SK-N-SH (cell line): ENCODE measurements at regions not wholly inside any gene's neighbourhood (a gene's known extent, or its start where the extent isn't known, plus 50 kb on each side); places are given as distances from the start of the nearest gene placed in this dataset.
A peak's percentile ranks its signal among the peaks of the same experiment; 100 is the strongest.

Source experiments
- CTCF ChIA-PET: fragments of 300-600, 350-600 bp; formaldehyde crosslinking; extraction: SDS; loops from one replicate; lab custom pipeline; 2021; lab: Yijun Ruan, JAX
- POLR2A ChIA-PET: fragments of 350-600 bp; sonication (Branson Sonifier 250); formaldehyde crosslinking; extraction: SDS; loops from one replicate; lab custom pipeline; 2020; ENCODE audit warnings: antibody characterized with exemption, inconsistent platforms; lab: Yijun Ruan, JAX
- DNase-seq: peaks from one replicate; pipeline ENCODE4 v3.0.0; 2012
- H2AFZ ChIP-seq: fragments of 200-600 bp; sonication (generic); 2 replicates; pipeline ENCODE4 v1.8.1; 2016; ENCODE audit warnings: antibody characterized with exemption, mild to moderate bottlenecking, low read depth
- H3F3A ChIP-seq: fragments of 200-600 bp; sonication (generic); replicated peaks from 2 replicates; pipeline ENCODE3; 2016; ENCODE audit warnings: antibody characterized with exemption, mild to moderate bottlenecking; ENCODE audit not compliant: insufficient read depth
- H3K27ac ChIP-seq, 2 experiments: fragments of 200-500 bp in 1 of 2; fragments of 200-600 bp in 1 of 2; sonication (Bioruptor generic) in 1 of 2; sonication (generic), shearing (Covaris generic) in 1 of 2; 2 replicates each; pipeline versions ENCODE4 v1.5.1 to v1.6.1; 2014 to 2016; ENCODE audit warnings: low read depth in 2 of 2, inconsistent platforms in 1 of 2, low read length in 1 of 2, mild to moderate bottlenecking in 1 of 2, mixed read lengths in 1 of 2
- H3K27me3 ChIP-seq: fragments of 200-600 bp; sonication (generic), shearing (Covaris generic); 2 replicates; pipeline ENCODE4 v1.6.1; 2016; ENCODE audit warnings: mixed run types; ENCODE audit not compliant: insufficient read depth
- H3K36me3 ChIP-seq, 2 experiments: fragments of 200-500 bp in 1 of 2; fragments of 200-600 bp in 1 of 2; sonication (Bioruptor generic) in 1 of 2; sonication (generic) in 1 of 2; replicated peaks in 1 of 2; 2 replicates each; pipeline versions ENCODE3 to v1.5.1; 2014 to 2016; ENCODE audit warnings: low read length in 1 of 2, mild to moderate bottlenecking in 1 of 2; ENCODE audit not compliant: insufficient read depth in 2 of 2, control insufficient read depth in 1 of 2
- H3K4me1 ChIP-seq, 2 experiments: fragments of 200-500 bp in 1 of 2; fragments of 200-600 bp in 1 of 2; sonication (Bioruptor generic) in 1 of 2; sonication (generic), shearing (Covaris generic) in 1 of 2; 2 replicates each; pipeline versions ENCODE4 v1.5.1 to v1.6.1; 2014 to 2016; ENCODE audit warnings: low read depth in 1 of 2, low read length in 1 of 2, mixed run types in 1 of 2; ENCODE audit not compliant: insufficient read depth in 2 of 2, control insufficient read depth in 1 of 2
- H3K4me2 ChIP-seq: fragments of 200-600 bp; sonication (generic), shearing (Covaris generic); 2 replicates; pipeline ENCODE4 v1.6.1; 2017; ENCODE audit warnings: mixed run types
- H3K4me3 ChIP-seq, 2 experiments: fragments of 200-500 bp in 1 of 2; fragments of 200-600 bp in 1 of 2; sonication (Bioruptor generic) in 1 of 2; sonication (generic), shearing (Covaris generic) in 1 of 2; 2 replicates each; pipeline versions ENCODE4 v1.5.1 to v1.8.1; 2014 to 2016; ENCODE audit warnings: low read depth in 2 of 2, inconsistent platforms in 1 of 2, low read length in 1 of 2, mild to moderate bottlenecking in 1 of 2, mixed read lengths in 1 of 2, moderate library complexity in 1 of 2
- H3K79me2 ChIP-seq: fragments of 200-600 bp; sonication (generic); 2 replicates; pipeline ENCODE4 v1.8.1; 2017; ENCODE audit warnings: mild to moderate bottlenecking; ENCODE audit not compliant: insufficient read depth
- H3K9ac ChIP-seq: fragments of 200-600 bp; sonication (generic); 2 replicates; pipeline ENCODE4 v1.6.1; 2017; ENCODE audit warnings: mixed run types
- H3K9me2 ChIP-seq: fragments of 200-600 bp; sonication (generic); 2 replicates; pipeline ENCODE4 v1.6.1; 2017; ENCODE audit warnings: mixed run types
- H3K9me3 ChIP-seq: fragments of 200-600 bp; sonication (generic); 2 replicates; pipeline ENCODE4 v1.6.1; 2017; ENCODE audit warnings: mixed run types, mild to moderate bottlenecking, moderate library complexity
- H4K20me1 ChIP-seq: fragments of 200-600 bp; sonication (generic); 2 replicates; pipeline ENCODE4 v1.6.1; 2017; ENCODE audit warnings: mild to moderate bottlenecking, mixed run types; ENCODE audit not compliant: insufficient read depth
- EZH2phosphoT487 ChIP-seq: fragments of 200-600 bp; sonication (generic); IDR thresholded peaks from 2 replicates; pipeline ENCODE4 v1.6.1; 2017; ENCODE audit warnings: low read depth, mixed run types, mild to moderate bottlenecking, antibody characterized with exemption, moderate library complexity, borderline replicate concordance
- FOXJ3 ChIP-seq: sonication (generic); formaldehyde crosslinking; IDR thresholded peaks from 2 replicates; pipeline ENCODE4 v1.5.1; 2020; ENCODE audit warnings: mild to moderate bottlenecking, missing genetic modification reagents
- NRF1 ChIP-seq: IDR thresholded peaks from 2 replicates; pipeline ENCODE4 v1.6.1; 2012; ENCODE audit warnings: low read depth, mild to moderate bottlenecking, low read length
- RAD21 ChIP-seq: IDR thresholded peaks from 2 replicates; pipeline ENCODE4 v1.6.1; 2012; ENCODE audit warnings: mild to moderate bottlenecking, low read length
- RFX5 ChIP-seq: IDR thresholded peaks from 2 replicates; pipeline ENCODE4 v1.6.1; 2012; ENCODE audit warnings: mild to moderate bottlenecking, improper control_type of control experiment, low read length
- SIN3A ChIP-seq: IDR thresholded peaks from 2 replicates; pipeline ENCODE4 v1.6.1; 2012; ENCODE audit warnings: low read depth, mild to moderate bottlenecking, low read length, moderate library complexity, borderline replicate concordance
- TAF1 ChIP-seq: IDR thresholded peaks from 2 replicates; pipeline ENCODE4 v1.6.1; 2012; ENCODE audit warnings: low read depth, mild to moderate bottlenecking, low read length, moderate library complexity, borderline replicate concordance
- USF1 ChIP-seq: IDR thresholded peaks from 2 replicates; pipeline ENCODE4 v1.4.0; 2012; ENCODE audit warnings: low read depth, borderline replicate concordance
- ZBTB33 ChIP-seq: IDR thresholded peaks from 2 replicates; pipeline ENCODE4 v1.4.0; 2012; ENCODE audit warnings: low read depth, borderline replicate concordance
- WGBS: methylation state at CpG from one replicate; pipeline ENCODE4 v1.1.6; 2017; ENCODE audit warnings: low lambda C conversion rate; 5-methylcytosine and 5-hydroxymethylcytosine counted together
- TF ChIP-seq, protein P1 (sequence below): IDR thresholded peaks from 2 replicates; pipeline ENCODE4 v1.6.1; 2012; ENCODE audit warnings: mild to moderate bottlenecking, low read depth, low read length, moderate library complexity
- TF ChIP-seq, protein P2 (sequence below): fragments of 150-350 bp; IDR thresholded peaks from 2 replicates; pipeline ENCODE4 v1.6.1; 2017; ENCODE audit warnings: antibody characterized with exemption, low read length, low read depth, borderline replicate concordance
- TF ChIP-seq, protein P3 (sequence below): fragments of 150-350 bp; IDR thresholded peaks from 2 replicates; pipeline ENCODE4 v1.6.1; 2016; ENCODE audit warnings: mild to moderate bottlenecking, low read depth, low read length

DNA sequence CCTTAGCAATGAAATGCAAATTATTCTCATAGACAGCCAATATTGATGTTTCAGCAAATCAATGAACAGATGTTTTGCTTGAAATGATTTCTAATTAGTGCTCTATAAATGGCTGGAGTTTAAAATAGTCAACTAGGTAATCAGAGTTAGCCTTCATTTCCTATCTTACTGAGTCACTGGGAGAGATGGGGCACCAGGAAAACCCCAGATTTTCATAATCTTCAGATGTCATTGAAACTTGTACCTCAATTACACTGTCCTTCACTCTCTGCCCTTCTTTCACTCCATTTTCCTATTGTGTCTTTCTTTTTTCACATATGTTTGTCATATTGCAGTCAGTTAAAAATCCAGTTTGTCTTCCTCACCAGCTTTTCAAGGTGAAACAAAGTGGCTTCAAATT, 92.7 kb downstream of the C12orf75 start:
- H3K9ac ChIP-seq, result no peak overlapping the region
- H3K4me3 ChIP-seq, result no peak overlapping the region
- H3K4me1 ChIP-seq, result peaks cover 0 to 12% of the 10 kb centered on the region in 2 experiments; a peak in 2 of 4 replicates
- no peak overlapping the region for H3K4me2 ChIP-seq
- TF ChIP-seq FOXJ3 (CRISPR knock-in tag) (no peak), ZBTB33 (no peak), EZH2phosphoT487 (no peak), SIN3A (no peak), TAF1 (no peak)
- H4K20me1 ChIP-seq, result no peaks in the 10 kb centered on the region
- H2AFZ ChIP-seq, result peak overlapping the region; percentile 9; the same call in 1 of the 2 replicates
- no peak overlapping the region for H3K27ac ChIP-seq
- no peak for DNase-seq
- H3K79me2 ChIP-seq, result no peaks in the 10 kb centered on the region
- no peaks in the 10 kb centered on the region for H3K9me2 ChIP-seq
- CTCF ChIA-PET, result interaction anchor here (0.7 to 1.6 kb wide), 3 partner anchors 713 to 776 kb away, joined by 3 to 4 read pairs (median 3); partner anchors contain the start of gene NUAK1
- H3F3A ChIP-seq, result peaks cover 16% of the 10 kb centered on the region
- POLR2A ChIA-PET, result no interaction called here
- H3K36me3 ChIP-seq, result no peaks in the 10 kb centered on the region
- no peaks in the 10 kb centered on the region for H3K27me3 ChIP-seq
- no peaks in the 10 kb centered on the region for H3K9me3 ChIP-seq

DNA sequence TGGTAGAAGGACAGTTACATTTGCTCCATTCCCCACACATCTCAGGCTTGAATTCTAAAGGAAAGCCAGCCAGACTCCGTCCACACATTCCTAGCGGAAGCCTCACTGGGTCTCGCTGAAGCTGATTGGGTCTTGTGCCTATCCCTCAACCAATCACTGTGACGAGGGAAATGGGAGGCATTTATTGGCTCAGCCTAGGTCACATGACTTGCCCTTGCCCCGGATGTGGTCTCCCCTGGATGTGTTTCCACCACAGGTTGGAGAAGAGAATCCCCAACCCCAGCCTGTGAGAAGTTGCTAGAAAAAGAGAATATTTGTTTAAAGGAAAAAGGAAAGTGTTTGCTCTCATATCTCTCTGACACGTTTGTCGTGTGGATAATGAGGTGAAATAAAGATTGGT, 93.4 kb downstream of the C12orf75 start:
- no peaks in the 10 kb centered on the region for H3K27me3 ChIP-seq
- H3K9me2 ChIP-seq, result no peaks in the 10 kb centered on the region
- H3F3A ChIP-seq, result peaks cover 16% of the 10 kb centered on the region
- no peak overlapping the region for H3K27ac ChIP-seq
- no peak overlapping the region for H3K4me3 ChIP-seq
- CTCF ChIA-PET, result interaction anchor here (0.7 to 1.6 kb wide), 3 partner anchors 712 to 775 kb away, joined by 3 to 4 read pairs (median 3); partner anchors contain the start of gene NUAK1
- H4K20me1 ChIP-seq, result no peaks in the 10 kb centered on the region
- TF ChIP-seq NRF1 (no peak), RAD21 (no peak), USF1 (0 out of 2 replicates have a peak, but pooled peaks have one; percentile 22), RFX5 (no peak), SIN3A (no peak), EZH2phosphoT487 (no peak)
- TF ChIP-seq, protein P1, sequence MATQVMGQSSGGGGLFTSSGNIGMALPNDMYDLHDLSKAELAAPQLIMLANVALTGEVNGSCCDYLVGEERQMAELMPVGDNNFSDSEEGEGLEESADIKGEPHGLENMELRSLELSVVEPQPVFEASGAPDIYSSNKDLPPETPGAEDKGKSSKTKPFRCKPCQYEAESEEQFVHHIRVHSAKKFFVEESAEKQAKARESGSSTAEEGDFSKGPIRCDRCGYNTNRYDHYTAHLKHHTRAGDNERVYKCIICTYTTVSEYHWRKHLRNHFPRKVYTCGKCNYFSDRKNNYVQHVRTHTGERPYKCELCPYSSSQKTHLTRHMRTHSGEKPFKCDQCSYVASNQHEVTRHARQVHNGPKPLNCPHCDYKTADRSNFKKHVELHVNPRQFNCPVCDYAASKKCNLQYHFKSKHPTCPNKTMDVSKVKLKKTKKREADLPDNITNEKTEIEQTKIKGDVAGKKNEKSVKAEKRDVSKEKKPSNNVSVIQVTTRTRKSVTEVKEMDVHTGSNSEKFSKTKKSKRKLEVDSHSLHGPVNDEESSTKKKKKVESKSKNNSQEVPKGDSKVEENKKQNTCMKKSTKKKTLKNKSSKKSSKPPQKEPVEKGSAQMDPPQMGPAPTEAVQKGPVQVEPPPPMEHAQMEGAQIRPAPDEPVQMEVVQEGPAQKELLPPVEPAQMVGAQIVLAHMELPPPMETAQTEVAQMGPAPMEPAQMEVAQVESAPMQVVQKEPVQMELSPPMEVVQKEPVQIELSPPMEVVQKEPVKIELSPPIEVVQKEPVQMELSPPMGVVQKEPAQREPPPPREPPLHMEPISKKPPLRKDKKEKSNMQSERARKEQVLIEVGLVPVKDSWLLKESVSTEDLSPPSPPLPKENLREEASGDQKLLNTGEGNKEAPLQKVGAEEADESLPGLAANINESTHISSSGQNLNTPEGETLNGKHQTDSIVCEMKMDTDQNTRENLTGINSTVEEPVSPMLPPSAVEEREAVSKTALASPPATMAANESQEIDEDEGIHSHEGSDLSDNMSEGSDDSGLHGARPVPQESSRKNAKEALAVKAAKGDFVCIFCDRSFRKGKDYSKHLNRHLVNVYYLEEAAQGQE, result no peak
- TF ChIP-seq, protein P2, sequence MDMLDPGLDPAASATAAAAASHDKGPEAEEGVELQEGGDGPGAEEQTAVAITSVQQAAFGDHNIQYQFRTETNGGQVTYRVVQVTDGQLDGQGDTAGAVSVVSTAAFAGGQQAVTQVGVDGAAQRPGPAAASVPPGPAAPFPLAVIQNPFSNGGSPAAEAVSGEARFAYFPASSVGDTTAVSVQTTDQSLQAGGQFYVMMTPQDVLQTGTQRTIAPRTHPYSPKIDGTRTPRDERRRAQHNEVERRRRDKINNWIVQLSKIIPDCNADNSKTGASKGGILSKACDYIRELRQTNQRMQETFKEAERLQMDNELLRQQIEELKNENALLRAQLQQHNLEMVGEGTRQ, result no peak
- TF ChIP-seq, protein P3, sequence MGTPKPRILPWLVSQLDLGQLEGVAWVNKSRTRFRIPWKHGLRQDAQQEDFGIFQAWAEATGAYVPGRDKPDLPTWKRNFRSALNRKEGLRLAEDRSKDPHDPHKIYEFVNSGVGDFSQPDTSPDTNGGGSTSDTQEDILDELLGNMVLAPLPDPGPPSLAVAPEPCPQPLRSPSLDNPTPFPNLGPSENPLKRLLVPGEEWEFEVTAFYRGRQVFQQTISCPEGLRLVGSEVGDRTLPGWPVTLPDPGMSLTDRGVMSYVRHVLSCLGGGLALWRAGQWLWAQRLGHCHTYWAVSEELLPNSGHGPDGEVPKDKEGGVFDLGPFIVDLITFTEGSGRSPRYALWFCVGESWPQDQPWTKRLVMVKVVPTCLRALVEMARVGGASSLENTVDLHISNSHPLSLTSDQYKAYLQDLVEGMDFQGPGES, result no peak
- TF ChIP-seq, all 33 proteins: peak for 1
- H3K79me2 ChIP-seq, result no peaks in the 10 kb centered on the region
- no peak overlapping the region for H2AFZ ChIP-seq
- WGBS, result 86% methylated on average over 7 of the region's 7 CpGs
- no peak overlapping the region for H3K4me2 ChIP-seq
- no peak for DNase-seq
- POLR2A ChIA-PET, result no interaction called here
- H3K9ac ChIP-seq, result no peak overlapping the region
- no peaks in the 10 kb centered on the region for H3K9me3 ChIP-seq
- peaks cover 0 to 6% of the 10 kb centered on the region in 2 experiments; a peak in 2 of 4 replicates for H3K4me1 ChIP-seq
- no peaks in the 10 kb centered on the region for H3K36me3 ChIP-seq
